K562 (cell line): ENCODE measurements at regions not wholly inside any gene's neighbourhood (a gene's known extent, or its start where the extent isn't known, plus 50 kb on each side); places are given as distances from the start of the nearest gene placed in this dataset.
A peak's percentile ranks its signal among the peaks of the same experiment; 100 is the strongest.

Source experiments
- DMBX1 ChIP-seq: fragments of 250-450 bp; sonication (Bioruptor Pico); IDR thresholded peaks from 2 replicates; pipeline ENCODE4 v1.8.0; 2022; ENCODE audit warnings: inconsistent platforms, mild to moderate bottlenecking, moderate library complexity, borderline replicate concordance
- FOSL1 ChIP-seq: fragments of 200-800 bp; sonication (Bioruptor generic); conservative IDR thresholded peaks from 2 replicates; pipeline ENCODE4 v1.6.1; 2016; ENCODE audit warnings: missing genetic modification characterization, missing compliant biosample characterization
- GTF2A2 ChIP-seq: IDR thresholded peaks from 2 replicates; pipeline ENCODE4 v1.6.1; 2016; ENCODE audit warnings: mild to moderate bottlenecking, missing genetic modification characterization, missing compliant biosample characterization
- HOMEZ ChIP-seq: fragments of 250-450 bp; sonication (Bioruptor Pico); IDR thresholded peaks from 2 replicates; pipeline ENCODE4 v1.4.0; 2020; ENCODE audit warnings: mild to moderate bottlenecking, moderate library complexity
- MAFG ChIP-seq: fragments of 450-650 bp; conservative IDR thresholded peaks from 2 replicates; pipeline ENCODE4 v1.6.1; 2016; ENCODE audit warnings: missing genetic modification characterization, missing compliant biosample characterization
- MEF2A ChIP-seq: IDR thresholded peaks from 2 replicates; pipeline ENCODE4 v1.6.1; 2011; ENCODE audit warnings: low read depth, mild to moderate bottlenecking, low read length, moderate library complexity; ENCODE audit not compliant: control insufficient read depth
- MGA ChIP-seq: fragments of 450-650 bp; IDR thresholded peaks from 2 replicates; pipeline ENCODE4 v1.6.1; 2016; ENCODE audit warnings: mild to moderate bottlenecking, moderate library complexity
- MYBL2 ChIP-seq, 2 experiments: fragments of 450-650 bp in 1 of 2; sonication (generic) in 1 of 2; formaldehyde crosslinking in 1 of 2; IDR thresholded peaks; 2 replicates each; pipeline versions ENCODE4 v1.6.1 to v1.8.1; 2017 to 2022; ENCODE audit warnings: borderline replicate concordance in 1 of 2, inconsistent platforms in 1 of 2, low read depth in 1 of 2, mild to moderate bottlenecking in 1 of 2, missing genetic modification reagents in 1 of 2, moderate library complexity in 1 of 2
- PHTF2 ChIP-seq: fragments of 250-450 bp; sonication (Bioruptor Pico); IDR thresholded peaks from 2 replicates; pipeline ENCODE4 v1.5.0; 2021; ENCODE audit warnings: mild to moderate bottlenecking
- SMAD2 ChIP-seq: fragments of 150-350 bp; IDR thresholded peaks from 2 replicates; pipeline ENCODE4 v1.6.1; 2014; ENCODE audit warnings: low read depth, mild to moderate bottlenecking, low read length
- SOX6 ChIP-seq: fragments of 450-650 bp; IDR thresholded peaks from 2 replicates; pipeline ENCODE4 v1.6.1; 2014; ENCODE audit warnings: mild to moderate bottlenecking
- SREBF2 ChIP-seq: sonication (generic); formaldehyde crosslinking; IDR thresholded peaks from 2 replicates; pipeline ENCODE4 v1.4.0; 2020; ENCODE audit warnings: mild to moderate bottlenecking, missing genetic modification reagents
- TCF7 ChIP-seq: sonication (generic); IDR thresholded peaks from 2 replicates; pipeline ENCODE4 v1.6.1; 2016; ENCODE audit warnings: antibody characterized with exemption, borderline replicate concordance
- ZKSCAN8 ChIP-seq: fragments of 200-800 bp; sonication (Bioruptor generic); IDR thresholded peaks from 2 replicates; pipeline ENCODE4 v1.6.1; 2016; ENCODE audit warnings: missing genetic modification characterization, missing compliant biosample characterization
- ZSCAN29 ChIP-seq: fragments of 450-650 bp; IDR thresholded peaks from 2 replicates; pipeline ENCODE4 v1.6.1; 2017
- TF ChIP-seq, protein P1 (sequence below): sonication (generic); formaldehyde crosslinking; IDR thresholded peaks from 2 replicates; pipeline ENCODE4 v1.8.0; 2022; ENCODE audit warnings: mild to moderate bottlenecking, missing genetic modification reagents

DNA sequence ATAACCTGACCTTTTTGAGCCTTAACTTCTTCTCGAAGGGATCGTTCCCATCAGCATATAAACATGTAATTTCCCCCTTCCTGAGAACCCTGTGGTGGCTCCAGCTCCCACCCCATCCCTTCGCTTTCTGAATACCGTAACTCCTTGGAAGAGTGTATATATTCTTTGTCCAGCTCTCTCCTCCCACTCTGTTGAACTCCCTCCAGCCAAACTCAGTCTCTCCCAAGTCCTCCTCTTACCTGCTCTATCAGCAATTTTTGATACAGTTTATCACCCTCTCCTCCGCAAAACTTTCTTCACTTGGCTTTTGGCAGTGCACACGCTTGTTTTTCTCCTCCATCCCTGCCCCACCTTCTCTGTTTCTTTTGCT lies 109.9 kb upstream of the SLC25A33 start (continued):
- TF ChIP-seq MGA: peak; percentile 42; the same call in 1 of the 2 replicates
- TF ChIP-seq PHTF2 (CRISPR knock-in tag): no peak
- TF ChIP-seq DMBX1 (CRISPR knock-in tag): no peak
- TF ChIP-seq MYBL2 (IDR thresholded peaks at IDR 0.05; ENCODE audit: low read depth): no peak
- TF ChIP-seq MYBL2 (CRISPR knock-in tag; IDR thresholded peaks at IDR 0.05; ENCODE audit: borderline replicate concordance): no peak
- TF ChIP-seq HOMEZ (CRISPR knock-in tag): no peak
- TF ChIP-seq MEF2A: no peak
- 0 out of 2 replicates have a peak, but pooled peaks have one; percentile 32 for TF ChIP-seq MAFG (tag)
- TF ChIP-seq FOSL1: 0 out of 2 replicates have a peak, but pooled peaks have one; percentile 3
- no peak for TF ChIP-seq TCF7
- TF ChIP-seq ZSCAN29: no peak
- TF ChIP-seq SOX6: no peak
- TF ChIP-seq SREBF2 (CRISPR knock-in tag): 0 out of 2 replicates have a peak, but pooled peaks have one; percentile 27
- no peak for TF ChIP-seq SMAD2
- TF ChIP-seq GTF2A2 (tag): no peak
- TF ChIP-seq, protein P1, sequence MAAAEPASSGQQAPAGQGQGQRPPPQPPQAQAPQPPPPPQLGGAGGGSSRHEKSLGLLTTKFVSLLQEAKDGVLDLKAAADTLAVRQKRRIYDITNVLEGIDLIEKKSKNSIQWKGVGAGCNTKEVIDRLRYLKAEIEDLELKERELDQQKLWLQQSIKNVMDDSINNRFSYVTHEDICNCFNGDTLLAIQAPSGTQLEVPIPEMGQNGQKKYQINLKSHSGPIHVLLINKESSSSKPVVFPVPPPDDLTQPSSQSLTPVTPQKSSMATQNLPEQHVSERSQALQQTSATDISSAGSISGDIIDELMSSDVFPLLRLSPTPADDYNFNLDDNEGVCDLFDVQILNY (CRISPR knock-in tag): 0 out of 2 replicates have a peak, but pooled peaks have one; percentile 28
- no peak for TF ChIP-seq ZKSCAN8 (CRISPR knock-in tag)
